ENCODE measurements at regions not wholly inside any gene's neighbourhood (a gene's known extent, or its start where the extent isn't known, plus 50 kb on each side); places are given as distances from the start of the nearest gene placed in this dataset.
"Not testable (repeated sequence)": the region's sequence is repeated elsewhere in the genome, so short reads cannot be mapped to it uniquely, and the experiment has no call there.

- WGBS, 2 donors (ENCODE audit: low coverage in 1 of 2), result 57 to 88% methylated on average over 1 to 2 of the region's 2 CpGs
Measured at GRCh38 chr3:161925749-161926360, 429.2 kb downstream of the OTOL1 start.

DNA sequence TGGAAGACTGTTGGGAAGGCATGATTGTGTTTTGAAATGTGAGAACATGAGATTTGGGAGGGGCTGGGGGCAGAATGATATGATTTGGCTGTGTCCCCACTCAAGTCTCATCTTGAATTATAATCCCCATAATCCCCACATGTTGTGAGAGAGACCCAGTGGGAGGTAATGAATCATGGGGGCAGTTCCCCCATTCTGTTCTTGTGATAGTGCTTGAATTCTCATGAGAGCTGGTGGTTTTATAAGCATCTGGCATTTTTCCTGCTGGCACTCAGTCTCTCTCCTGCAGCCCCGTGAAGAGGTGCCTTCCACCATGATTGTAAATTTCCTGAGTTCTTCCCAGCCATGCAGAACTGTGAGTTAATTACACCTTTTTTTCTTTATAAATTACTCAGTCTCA, 430.5 kb downstream of the OTOL1 start:
- Histone ChIP-seq H3K9me3 (no peaks in the 10 kb centered on the region), H3K36me3 (no peaks in the 10 kb centered on the region), H3K27ac (no peak overlapping the region), H3K27me3 (no peaks in the 10 kb centered on the region), H3K4me1 (no peaks in the 10 kb centered on the region), H3K4me3 (no peak overlapping the region)
- WGBS, 2 donors (ENCODE audit: low coverage in 1 of 2), result 33 to 57% methylated on average over 1 of the region's 1 CpG
- TF ChIP-seq POLR2A (IDR thresholded peaks at IDR 0.05) (no peak), CTCF (IDR thresholded peaks at IDR 0.05) (no peak), POLR2AphosphoS5 (IDR thresholded peaks at IDR 0.05) (no peak), EP300 (IDR thresholded peaks at IDR 0.05) (no peak)
- no peak for ATAC-seq

More at GRCh38 chr3:161925749-161926360, 429.2 kb downstream of the OTOL1 start:
- Histone ChIP-seq H3K4me3 (no peak overlapping the region), H3K27ac (no peak overlapping the region), H3K27me3 (no peaks in the 10 kb centered on the region), H3K9me3 (no peaks in the 10 kb centered on the region), H3K4me1 (no peaks in the 10 kb centered on the region), H3K36me3 (no peaks in the 10 kb centered on the region)
- TF ChIP-seq EP300 (IDR thresholded peaks at IDR 0.05) (no peak), CTCF (IDR thresholded peaks at IDR 0.05) (no peak), POLR2AphosphoS5 (IDR thresholded peaks at IDR 0.05) (no peak), POLR2A (IDR thresholded peaks at IDR 0.05) (no peak)
- ATAC-seq, result no peak

DNA sequence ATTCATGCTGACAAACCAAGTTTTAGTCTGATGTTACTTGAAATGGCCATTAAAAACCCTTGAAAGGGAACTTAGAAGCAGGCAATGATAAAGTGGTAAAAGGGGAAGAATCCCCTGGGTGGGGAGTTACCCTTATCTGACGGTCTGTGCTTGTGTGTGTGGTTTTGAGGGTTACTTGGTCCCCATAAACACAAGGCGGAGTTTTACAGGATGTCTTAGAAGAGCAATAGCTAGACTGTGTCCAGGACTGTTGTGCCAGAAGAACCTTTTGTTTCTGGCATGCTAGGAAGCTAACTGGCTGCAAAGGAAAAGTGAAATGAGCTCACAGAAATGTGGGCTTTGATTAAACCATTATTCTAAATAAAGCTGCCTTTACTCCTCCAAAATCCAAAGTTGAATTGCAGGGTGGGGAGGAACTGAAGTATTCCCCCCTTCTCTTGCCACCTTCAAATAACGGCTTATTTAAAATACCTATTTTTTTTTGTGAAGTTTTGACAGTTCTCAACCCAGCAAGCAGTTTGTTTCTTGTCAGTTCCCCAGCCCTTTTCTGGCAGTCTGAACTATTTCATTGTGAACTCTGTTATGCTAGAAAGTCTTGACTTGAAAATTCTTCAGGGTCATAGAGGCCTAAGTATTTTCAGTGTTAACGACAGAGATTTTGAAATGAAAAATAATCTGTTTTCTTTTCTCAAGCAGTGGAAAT, 443.5 kb downstream of the OTOL1 start:
- no peaks in the 10 kb centered on the region for H3K27me3 ChIP-seq
- no peak for TF ChIP-seq POLR2AphosphoS5 (IDR thresholded peaks at IDR 0.05)
- TF ChIP-seq POLR2A (IDR thresholded peaks at IDR 0.05), result no peak
- TF ChIP-seq CTCF (IDR thresholded peaks at IDR 0.05), result no peak
- no peak for TF ChIP-seq EP300 (IDR thresholded peaks at IDR 0.05)
- ATAC-seq, result peak; percentile 57
- no peaks in the 10 kb centered on the region for H3K36me3 ChIP-seq
- H3K4me1 ChIP-seq, result peaks cover 0 to 28% (median 2%) of the 10 kb centered on the region in 3 donors
- H3K4me3 ChIP-seq, result peak overlapping the region in 1 of 2 donors; percentile 5
- WGBS, 2 donors (ENCODE audit: low coverage in 1 of 2), result 6 to 13% methylated on average over 4 of the region's 4 CpGs
- peak overlapping the region; percentile 41 to 64 (median 54) for H3K27ac ChIP-seq
- no peaks in the 10 kb centered on the region for H3K9me3 ChIP-seq

- TF ChIP-seq EP300 (IDR thresholded peaks at IDR 0.05), result no peak
- TF ChIP-seq CTCF (IDR thresholded peaks at IDR 0.05), result no peak
- TF ChIP-seq POLR2A (IDR thresholded peaks at IDR 0.05), result no peak
- no peak for ATAC-seq
- 19 to 28% methylated on average over 4 of the region's 4 CpGs for WGBS, 2 donors (ENCODE audit: low coverage in 1 of 2)
- no peaks in the 10 kb centered on the region for H3K9me3 ChIP-seq
- H3K27ac ChIP-seq, result peak overlapping the region; percentile 41 to 64 (median 54)
- peak overlapping the region in 1 of 2 donors; percentile 5 for H3K4me3 ChIP-seq
- peaks cover 0 to 28% (median 2%) of the 10 kb centered on the region in 3 donors for H3K4me1 ChIP-seq
- H3K36me3 ChIP-seq, result no peaks in the 10 kb centered on the region
- H3K27me3 ChIP-seq, result no peaks in the 10 kb centered on the region
Measured at GRCh38 chr3:161940621-161940965, 444.0 kb downstream of the OTOL1 start.

DNA sequence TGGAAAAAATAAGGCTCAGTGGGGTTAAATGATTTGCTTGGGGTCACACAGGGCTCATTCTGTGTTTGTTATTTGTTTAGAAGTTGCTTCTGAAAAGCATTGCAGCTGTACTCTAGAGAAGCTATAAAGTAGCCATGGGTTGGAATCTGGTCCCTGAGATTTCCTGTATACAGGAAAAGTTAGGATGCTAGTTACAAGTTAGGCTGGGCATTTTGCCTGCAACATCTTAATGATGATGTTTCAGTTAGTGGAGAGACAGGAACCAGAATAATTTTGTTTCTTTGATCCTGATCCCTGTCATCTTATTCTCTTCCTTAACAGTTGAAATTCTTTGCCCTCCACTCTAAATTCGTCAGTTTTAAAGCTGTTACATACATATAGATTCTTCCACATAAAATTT, 445.3 kb downstream of the OTOL1 start:
- no peak overlapping the region for H3K27ac ChIP-seq
- WGBS, 2 donors (ENCODE audit: low coverage in 1 of 2), result 57 to 82% methylated on average over 1 of the region's 1 CpG
- no peak overlapping the region for H3K4me3 ChIP-seq
- no peaks in the 10 kb centered on the region for H3K36me3 ChIP-seq
- no peaks in the 10 kb centered on the region for H3K27me3 ChIP-seq
- TF ChIP-seq EP300 (IDR thresholded peaks at IDR 0.05) (no peak), CTCF (IDR thresholded peaks at IDR 0.05) (no peak), POLR2A (IDR thresholded peaks at IDR 0.05) (no peak), POLR2AphosphoS5 (IDR thresholded peaks at IDR 0.05) (no peak)
- H3K9me3 ChIP-seq, result no peaks in the 10 kb centered on the region
- ATAC-seq, result no peak
- H3K4me1 ChIP-seq, result peaks cover 0 to 28% (median 2%) of the 10 kb centered on the region in 3 donors

GRCh38 chr3:161943801-161944345, 447.3 kb downstream of the OTOL1 start:
- H3K4me1 ChIP-seq, result peaks cover 0 to 28% (median 2%) of the 10 kb centered on the region in 3 donors
- H3K27ac ChIP-seq, H3K9me3 ChIP-seq, H3K4me3 ChIP-seq, H3K27me3 ChIP-seq, ATAC-seq, H3K36me3 ChIP-seq: not testable (repeated sequence)
- WGBS, 2 donors (ENCODE audit: low coverage in 1 of 2), result 88 to 100% methylated on average over 8 to 12 of the region's 12 CpGs

Measured in gastroesophageal sphincter (tissue), 4 donors.